CD4-positive, alpha-beta T cell treated with Interferon gamma for 1 hour (primary cell): ENCODE measurements at regions not wholly inside any gene's neighbourhood (a gene's known extent, or its start where the extent isn't known, plus 50 kb on each side); places are given as distances from the start of the nearest gene placed in this dataset.
"Not testable (repeated sequence)": the region's sequence is repeated elsewhere in the genome, so short reads cannot be mapped to it uniquely, and the experiment has no call there.

ENCODE experiments used
- DNase-seq: peaks from one replicate; pipeline ENCODE4 v3.0.0-alpha.2; 2020

GRCh38 chr15:81813215-81813614 is 232.6 kb downstream of the MEX3B start:
- DNase-seq = no peak

GRCh38 chr15:81812456-81812855 is 233.4 kb downstream of the MEX3B start:
- no peak for DNase-seq

- DNase-seq = no peak
Observed at GRCh38 chr15:81811736-81812135, 234.1 kb downstream of the MEX3B start.

GRCh38 chr15:81809543-81809942 is 236.3 kb downstream of the MEX3B start:
- DNase-seq = no peak

GRCh38 chr15:81807806-81808205 is 238.0 kb downstream of the MEX3B start:
- DNase-seq = no peak

- no peak for DNase-seq
Observed at GRCh38 chr15:81807186-81807585, 238.6 kb downstream of the MEX3B start.

- no peak for DNase-seq
Observed at GRCh38 chr15:81795899-81796298, 249.9 kb downstream of the MEX3B start.

- no peak for DNase-seq
Observed at GRCh38 chr15:81792646-81793045, 253.2 kb downstream of the MEX3B start.

- not testable (repeated sequence) for DNase-seq
Observed at GRCh38 chr15:81791322-81791721, 254.5 kb downstream of the MEX3B start.

GRCh38 chr15:81789403-81789802 is 256.4 kb downstream of the MEX3B start:
- no peak for DNase-seq

- DNase-seq = no peak
Observed at GRCh38 chr15:81786776-81787175, 259.0 kb downstream of the MEX3B start.

GRCh38 chr15:81785679-81786078 is 260.1 kb downstream of the MEX3B start:
- no peak for DNase-seq

GRCh38 chr15:81785181-81785580 is 260.6 kb downstream of the MEX3B start:
- DNase-seq = no peak

GRCh38 chr15:81784751-81785150 is 261.1 kb downstream of the MEX3B start:
- no peak for DNase-seq

GRCh38 chr15:81783586-81783985 is 262.2 kb downstream of the MEX3B start:
- no peak for DNase-seq

GRCh38 chr15:81783076-81783475 is 262.7 kb downstream of the MEX3B start:
- DNase-seq = no peak

GRCh38 chr15:81781395-81781794 is 264.4 kb downstream of the MEX3B start:
- no peak for DNase-seq

- DNase-seq = no peak
Observed at GRCh38 chr15:81780966-81781365, 264.9 kb downstream of the MEX3B start.

GRCh38 chr15:81779181-81779580 is 266.6 kb downstream of the MEX3B start:
- no peak for DNase-seq

GRCh38 chr15:81777546-81777945 is 268.3 kb downstream of the MEX3B start:
- DNase-seq = no peak

GRCh38 chr15:81776976-81777375 is 268.8 kb downstream of the MEX3B start:
- no peak for DNase-seq

- DNase-seq = not testable (repeated sequence)
Observed at GRCh38 chr15:81775779-81776178, 270.0 kb downstream of the MEX3B start.

GRCh38 chr15:81774309-81774708 is 271.5 kb downstream of the MEX3B start:
- no peak for DNase-seq

GRCh38 chr15:81768773-81769172 is 277.0 kb downstream of the MEX3B start:
- no peak for DNase-seq

GRCh38 chr15:81766829-81767475 is 278.9 kb downstream of the MEX3B start:
- no peak for DNase-seq
